IPS-NIHi11 (cell line): ENCODE measurements at regions not wholly inside any gene's neighbourhood (a gene's known extent, or its start where the extent isn't known, plus 50 kb on each side); places are given as distances from the start of the nearest gene placed in this dataset.

ENCODE experiments used
- DNase-seq: peaks from one replicate; pipeline ENCODE4 v3.0.0; 2012; ENCODE audit warnings: mixed read lengths, low spot score

DNA sequence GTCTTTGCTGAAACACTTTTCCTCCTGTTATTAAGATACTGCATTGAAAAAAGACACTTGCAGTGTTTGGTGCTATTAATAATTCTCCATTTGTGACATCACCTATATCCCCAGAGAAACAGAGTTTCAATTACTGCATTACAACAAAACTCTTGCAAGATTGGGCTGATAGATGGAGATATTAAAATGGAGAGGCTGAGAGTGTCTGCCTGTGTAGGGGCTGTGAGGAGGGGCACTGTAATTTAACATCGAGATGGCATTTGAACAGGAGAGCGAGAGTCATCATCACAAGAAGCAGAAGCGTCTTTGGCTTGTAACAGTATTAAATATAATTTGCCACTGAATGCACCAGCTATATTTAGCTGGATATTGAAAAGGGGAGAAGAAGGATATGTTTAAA lies 316.5 kb downstream of the CDH26 start:
- DNase-seq = no peak

DNA sequence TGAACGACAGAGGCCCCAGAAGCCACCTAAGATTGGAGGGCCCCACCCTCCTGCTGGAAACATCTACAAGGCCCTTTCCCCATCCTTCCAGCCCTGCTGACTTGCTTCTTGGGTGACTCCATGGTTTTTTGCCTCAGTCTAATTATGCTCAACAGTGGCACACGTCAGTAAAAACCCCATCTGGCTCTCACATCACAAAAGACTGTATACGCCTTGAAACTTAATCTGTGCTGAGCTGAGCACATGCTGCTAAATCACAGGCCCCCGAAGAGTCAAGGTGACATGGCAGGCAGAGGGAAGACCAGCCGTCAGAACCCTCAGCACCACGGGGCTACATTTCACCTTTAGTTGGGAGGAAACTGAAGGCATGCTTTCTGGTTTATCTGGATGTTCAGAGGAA lies 323.1 kb downstream of the CDH26 start:
- DNase-seq = no peak

DNA sequence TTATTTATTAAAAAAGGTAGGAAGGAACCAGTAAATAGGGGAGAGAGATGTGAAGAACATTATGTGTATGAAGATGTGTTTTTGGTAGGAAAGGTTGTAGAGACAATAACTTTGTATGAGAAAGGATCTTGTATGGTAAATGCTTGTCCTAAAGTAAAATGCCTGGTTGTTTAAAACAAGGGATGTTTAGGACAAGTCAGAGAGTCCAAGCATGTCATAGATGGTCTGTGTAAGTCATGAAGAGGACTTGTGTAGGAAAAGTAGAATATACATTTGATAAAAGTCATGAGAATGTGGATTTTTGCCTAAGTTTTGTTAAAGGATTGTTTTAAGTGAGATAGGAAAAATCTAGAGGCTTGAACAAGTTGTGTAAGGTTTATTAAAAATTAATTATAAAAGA lies 325.1 kb downstream of the CDH26 start:
- no peak for DNase-seq

DNA sequence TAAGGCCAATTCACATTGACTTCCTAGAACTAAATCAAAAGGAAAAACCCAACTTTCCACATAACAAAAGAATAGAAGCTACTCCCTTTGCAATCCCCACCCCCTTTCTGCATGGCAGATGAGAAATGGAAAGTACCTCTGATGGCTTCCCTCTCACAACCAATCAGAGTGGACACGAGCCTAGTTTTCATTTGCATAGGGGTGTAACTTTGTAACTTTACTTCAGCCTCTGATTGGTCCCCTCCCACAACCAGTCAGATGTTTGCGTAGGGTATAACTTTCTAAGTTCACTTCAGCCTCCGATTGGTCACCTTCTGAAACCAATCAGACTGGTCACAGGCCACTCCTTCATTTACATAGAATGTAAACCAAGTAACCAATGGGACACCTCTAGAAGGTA lies 328.5 kb downstream of the CDH26 start:
- no peak for DNase-seq

DNA sequence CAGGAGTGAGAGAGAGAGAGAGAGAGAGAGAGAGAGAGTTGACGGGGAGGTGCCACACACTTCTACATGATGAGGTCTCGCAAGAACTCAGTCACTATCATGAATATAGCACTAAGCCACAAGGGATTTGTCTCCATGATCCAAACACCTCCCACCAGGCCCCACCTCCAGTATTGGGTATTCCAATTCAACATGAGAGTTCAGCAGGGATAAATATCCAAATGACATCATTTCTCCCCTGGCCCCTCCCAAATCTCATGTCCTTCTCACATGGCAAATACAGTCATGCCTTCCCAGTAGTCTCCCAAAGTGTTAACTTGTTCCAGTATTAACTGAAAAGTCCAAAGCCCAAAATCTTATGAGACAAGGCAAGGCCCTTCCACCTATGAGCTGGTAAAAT lies 330.7 kb downstream of the CDH26 start:
- DNase-seq = no peak

DNA sequence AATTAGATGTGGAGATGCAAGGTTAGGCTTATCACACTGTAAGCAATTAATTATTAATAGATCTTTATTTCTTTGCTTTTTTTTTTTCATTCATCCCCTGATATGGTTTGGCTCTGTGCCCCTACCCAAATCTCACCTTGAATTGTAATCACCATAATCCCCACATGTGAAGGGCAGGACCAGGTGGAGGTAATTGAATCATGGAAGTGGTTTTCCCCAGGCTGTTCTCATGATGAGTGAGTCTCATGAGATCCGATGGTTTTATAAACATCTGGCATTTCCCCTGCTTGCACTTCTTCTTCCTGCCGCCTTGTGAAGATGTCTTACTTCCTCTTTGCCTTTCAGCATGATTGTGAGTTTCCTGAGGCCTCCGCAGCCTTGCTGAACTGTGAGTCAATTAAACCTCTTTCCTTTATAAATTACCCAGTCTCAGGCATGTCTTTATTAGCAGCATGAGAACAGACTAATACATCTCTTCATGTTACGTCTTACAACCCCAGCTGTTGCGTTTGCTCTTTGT lies 333.8 kb downstream of the CDH26 start:
- no peak for DNase-seq

DNA sequence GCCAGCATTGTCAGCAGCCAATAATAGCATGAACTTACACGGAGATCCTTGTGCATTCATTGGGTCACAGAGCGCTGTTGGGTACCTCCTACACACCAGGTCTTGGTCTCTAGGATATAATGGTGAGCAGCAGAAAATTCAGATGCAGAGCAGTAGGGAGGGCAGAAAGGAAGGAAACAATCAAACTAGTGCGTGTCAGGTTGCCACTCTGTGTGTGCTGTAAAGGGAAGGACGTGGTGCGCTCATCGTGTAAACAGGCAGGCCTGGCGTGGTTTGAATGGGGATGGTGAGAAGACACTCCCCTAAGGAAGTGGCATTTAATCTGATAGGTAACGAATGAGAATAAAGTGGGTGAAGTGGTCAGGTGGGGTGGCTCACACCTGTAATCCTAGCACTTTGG lies 336.4 kb downstream of the CDH26 start:
- DNase-seq = no peak

DNA sequence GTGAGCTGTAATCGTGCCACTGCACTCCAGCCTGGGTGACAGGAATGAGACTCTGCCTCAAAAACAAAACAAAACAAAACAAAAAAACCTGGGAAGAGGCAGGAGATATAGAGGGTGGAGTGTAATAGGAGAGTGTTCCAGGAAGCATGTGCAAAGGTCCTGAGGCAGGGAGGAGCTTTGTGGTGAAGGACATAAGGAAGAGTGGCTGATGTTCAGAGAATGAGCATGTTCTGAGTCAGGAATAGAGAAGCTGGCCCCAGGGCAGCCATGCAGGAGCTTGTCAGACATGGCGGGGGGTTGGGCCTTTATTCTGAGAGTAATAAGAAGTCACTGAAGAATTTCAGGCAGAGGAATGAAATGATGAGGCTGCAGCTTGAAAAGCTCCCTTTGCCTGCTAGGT lies 337.0 kb downstream of the CDH26 start:
- no peak for DNase-seq

DNA sequence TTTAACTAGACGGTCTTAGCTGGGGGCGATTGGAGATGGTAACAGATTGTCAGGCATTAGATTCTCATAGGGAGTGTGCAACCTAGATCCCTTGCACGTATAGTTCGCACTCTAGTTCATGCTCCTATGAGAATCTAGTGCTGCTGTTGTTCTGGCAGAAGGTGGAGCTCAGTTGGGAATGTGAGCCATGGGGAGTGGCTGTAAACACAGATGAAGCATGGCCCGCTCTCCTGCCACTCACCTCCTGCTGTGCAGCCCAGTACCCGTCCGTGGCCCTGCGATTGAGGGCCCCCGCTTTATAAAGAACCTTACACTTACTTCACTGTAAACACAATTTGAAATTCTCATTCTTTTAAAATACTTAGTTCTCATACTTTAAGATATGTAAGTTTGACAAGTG lies 339.4 kb downstream of the CDH26 start:
- no peak for DNase-seq

DNA sequence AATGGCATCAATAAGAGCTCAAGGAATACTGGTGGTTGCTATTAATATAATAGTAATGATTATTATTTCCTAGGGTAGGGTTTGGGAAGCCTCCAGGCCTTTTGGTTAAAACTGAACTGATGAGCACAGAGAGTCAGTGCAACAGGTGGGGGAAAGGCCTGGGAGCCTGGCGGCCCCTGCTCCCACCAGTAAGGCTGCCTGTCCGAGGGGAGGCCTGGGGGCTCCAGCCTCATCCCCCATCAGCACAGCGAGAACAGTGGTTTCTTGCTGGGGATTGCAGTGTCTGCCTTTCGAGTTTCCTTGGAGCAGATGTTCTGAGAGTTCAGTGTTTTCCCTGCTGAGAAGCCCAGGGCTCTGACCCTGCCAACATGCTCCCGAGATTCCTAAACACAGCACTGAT lies 340.4 kb downstream of the CDH26 start:
- DNase-seq = no peak

DNA sequence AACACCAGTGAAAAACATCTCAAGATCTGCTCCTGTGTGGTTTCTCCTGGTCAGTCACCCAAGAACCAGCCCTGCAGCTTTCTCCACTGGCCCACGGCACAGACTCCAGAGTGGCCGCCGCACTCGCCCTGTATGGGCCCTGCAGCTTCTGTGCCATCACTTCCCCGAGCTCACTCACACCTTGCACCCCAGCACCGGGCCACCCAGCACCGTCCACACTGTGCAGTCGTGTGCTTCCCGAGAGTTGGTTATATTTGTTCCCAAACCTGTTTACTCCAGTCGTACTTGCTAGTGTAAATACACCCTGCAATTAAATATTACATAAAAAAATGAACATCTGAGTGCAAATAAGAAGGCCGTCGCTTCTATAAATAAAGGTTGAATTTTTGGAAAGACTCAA lies 341.7 kb downstream of the CDH26 start:
- no peak for DNase-seq

DNA sequence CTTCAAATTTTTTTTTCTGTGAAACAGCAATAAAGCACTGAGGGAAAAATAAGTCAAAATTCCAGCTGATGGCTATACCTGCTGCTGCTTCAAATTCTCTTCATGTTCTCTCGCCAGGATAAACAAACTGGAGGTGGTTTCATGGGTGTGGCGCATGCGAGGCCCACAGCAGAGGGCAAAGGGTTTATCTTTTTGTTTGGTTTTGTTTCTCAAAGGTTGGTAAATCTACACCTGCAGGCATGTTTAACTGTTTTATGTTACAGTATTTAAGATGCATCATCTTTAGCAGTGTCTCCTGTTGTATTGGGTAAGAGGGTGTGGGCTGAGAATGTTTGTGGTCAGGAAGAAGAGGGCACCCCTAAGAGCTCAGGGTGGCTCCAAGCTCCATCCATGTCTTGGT lies 342.2 kb downstream of the CDH26 start:
- DNase-seq = no peak

DNA sequence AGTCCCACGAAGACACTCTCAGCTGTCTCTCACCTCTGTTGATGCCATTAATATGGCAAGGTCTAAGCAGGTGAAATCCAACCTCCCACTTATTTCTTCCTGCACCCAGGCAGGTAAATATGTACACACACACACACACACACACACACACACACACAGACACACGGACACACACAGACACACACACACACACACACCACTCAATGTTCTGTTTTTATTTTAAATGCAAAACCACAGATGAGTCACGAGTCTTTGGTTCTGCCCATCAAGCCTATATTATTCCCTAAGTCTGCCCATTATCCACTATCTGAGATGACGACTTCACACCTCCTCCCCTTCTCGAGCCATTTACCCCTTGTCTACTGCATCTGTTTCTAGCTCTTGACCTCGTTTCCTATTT lies 344.7 kb downstream of the CDH26 start:
- no peak for DNase-seq

DNA sequence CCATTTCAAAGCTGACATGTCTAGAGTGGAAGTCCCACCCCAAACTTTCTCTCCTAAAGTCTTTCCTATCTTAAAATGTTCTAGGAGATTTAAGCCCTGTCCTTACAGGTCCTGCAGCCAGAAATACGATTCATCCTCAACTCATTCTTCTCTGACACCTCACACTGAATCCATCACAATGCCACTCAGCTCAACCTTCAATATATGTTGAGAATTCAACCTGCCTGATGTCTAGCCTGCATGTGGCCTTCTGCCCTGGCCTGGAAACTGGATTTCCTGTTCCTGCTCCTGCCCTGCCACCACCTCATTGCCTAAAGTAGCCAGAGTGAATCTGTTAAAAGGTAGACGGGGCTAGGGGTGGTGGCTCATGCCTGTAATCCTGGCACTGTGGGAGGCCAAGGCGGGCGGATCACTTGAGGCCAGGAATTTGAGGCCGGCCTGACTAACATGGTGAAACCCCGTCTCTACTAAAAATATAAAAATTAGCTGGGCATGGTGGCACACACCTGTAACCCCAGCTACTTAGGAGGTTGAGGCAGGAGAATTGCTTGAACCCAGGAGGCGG lies 345.9 kb downstream of the CDH26 start:
- no peak for DNase-seq

DNA sequence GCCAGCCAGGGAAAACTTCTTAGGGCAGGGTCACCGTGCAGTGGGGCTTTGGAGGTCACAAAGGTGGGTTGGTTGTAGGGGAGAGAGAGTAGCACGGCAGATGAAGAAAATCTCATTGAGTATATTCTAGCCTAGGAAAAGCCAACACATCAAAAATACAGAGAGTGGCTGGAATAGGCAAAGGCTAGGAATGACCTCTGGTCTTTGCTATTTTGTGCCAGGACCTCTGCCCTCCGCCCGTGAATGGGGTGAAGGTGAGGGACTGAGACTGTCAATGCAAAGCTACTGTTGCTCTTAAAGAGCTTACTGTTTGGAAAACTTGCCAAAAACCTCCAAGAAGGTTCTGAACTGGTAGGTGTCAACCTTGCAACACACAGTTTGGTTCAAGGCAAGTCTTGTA lies 346.7 kb downstream of the CDH26 start:
- no peak for DNase-seq

DNA sequence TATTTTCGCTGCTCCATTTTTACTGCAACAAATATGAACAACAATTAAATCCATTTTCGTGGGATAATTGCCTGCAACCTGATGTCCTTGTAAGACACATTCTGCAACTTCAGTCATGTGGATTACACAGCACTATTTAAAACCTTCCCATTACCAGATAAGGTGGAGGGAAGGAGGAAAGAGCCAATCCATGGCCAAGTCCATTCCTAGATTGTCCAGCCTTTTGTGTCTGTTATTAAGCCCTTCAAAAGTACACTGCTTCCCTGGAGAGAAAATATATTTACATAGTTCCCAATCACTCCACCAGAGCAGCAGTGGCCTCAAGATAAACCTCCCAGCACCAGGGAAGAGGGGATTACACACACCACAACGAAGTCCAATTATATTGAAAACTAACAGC lies 347.9 kb downstream of the CDH26 start:
- no peak for DNase-seq

DNA sequence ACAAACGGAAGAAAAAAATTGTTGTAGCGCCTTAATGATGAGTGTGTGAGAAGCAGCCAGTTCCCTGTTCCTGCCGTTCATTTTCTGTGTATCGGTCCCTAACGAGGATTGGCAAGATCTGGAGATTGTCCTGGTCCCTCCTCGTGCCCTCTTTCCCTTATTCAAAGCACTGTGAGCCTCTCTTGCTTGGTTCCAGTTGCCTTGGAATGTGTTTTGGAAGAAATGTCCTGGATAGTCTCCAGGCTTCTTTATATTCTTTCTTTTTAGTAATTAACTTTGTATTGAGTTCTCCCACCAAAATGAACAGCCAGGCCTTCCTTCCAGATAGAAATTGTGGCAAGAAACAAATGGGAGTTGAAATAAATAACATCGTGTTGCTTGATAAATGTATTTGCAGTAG lies 348.3 kb downstream of the CDH26 start:
- no peak for DNase-seq

DNA sequence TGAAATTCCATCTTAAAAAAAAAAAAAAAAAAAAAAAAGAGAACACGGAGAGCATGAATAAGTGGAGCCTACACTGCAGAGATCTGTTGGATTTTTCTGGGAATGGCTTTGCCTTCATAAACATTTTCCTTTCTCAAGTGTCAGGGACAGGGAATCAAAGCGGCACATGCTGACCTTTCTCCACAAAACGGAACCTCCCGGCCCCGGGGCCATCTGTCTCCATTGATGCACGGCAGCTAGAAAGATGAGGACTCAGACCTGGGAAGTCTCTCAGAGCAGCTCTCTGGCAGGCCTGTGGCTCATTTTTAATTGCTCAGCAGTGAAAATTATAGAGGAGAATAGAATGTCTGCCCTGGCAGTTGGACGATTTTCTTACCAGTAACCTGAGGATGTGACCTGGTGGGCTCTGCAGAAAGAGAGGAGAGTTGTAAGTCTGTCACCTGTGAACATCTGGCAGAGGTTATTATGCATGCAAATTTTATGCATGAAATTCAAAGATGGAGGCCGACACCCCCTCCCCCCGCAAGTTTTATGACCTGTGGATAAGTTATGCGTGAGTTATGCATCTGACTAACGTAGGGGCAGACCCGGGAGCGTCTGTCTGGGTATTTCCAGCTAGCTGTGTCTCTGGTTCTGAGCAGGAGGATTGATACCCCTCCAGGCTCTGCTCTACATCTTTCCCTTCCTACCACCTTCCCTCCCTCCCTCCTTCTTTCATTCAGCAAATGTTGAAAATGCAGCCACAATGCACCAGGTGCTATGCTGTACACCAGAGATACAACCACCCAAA lies 352.5 kb downstream of the CDH26 start:
- DNase-seq = no peak

DNA sequence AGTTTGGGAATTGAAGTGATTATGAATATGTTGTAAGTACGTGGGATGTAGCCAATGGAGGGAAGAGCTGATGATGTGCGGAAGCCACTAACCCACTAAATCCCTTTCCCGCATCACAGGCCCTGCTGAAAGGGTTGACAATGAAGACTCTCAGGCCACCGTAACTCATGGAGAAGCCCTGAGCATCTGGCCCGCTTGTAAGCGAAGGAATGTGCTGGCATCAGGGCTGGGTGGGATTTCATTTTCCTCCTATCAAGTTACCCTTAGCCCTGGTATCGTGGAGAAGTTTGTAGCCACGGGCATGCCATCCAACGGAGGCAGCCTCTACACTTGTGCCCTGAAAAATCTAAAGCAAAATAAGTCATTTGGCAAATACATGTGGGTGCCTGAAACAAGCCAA lies 355.0 kb downstream of the CDH26 start:
- DNase-seq = no peak

DNA sequence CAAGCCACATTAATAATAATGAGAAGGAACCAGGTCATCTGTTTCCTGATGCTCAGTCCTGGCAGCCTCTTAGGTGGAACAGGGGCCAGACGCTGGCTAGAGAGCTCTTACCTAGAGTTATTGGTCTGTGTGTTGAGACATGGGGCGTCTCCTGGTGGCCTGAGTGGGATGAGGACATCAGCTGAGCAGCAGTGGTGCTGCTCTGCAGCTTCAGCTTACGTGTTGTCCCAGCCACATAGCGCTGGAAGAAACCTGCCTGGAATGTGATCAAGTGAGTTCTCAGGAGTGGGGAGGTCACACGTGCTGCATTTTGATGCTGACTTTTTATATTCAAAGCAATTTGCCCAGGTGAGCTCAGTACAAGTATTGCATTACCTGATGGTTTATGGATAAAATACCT lies 355.4 kb downstream of the CDH26 start:
- DNase-seq = no peak

DNA sequence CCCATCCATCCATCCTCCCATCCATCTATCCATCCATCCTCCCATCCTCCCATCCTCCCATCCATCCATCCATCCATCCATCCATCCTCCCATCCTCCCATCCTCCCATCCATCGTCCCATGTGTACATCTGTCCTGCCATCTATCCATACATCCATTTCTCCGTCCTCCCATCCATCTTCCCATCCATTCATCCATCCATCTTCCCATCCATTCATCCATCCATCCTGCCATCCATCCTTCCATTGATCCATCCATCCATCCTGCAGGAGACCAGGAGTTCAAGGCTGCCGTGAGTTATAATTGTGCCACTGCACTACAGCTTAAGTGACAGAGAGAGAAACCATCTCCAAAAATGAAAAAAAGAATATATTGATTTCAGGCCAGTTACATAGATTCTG lies 356.5 kb downstream of the CDH26 start:
- no peak for DNase-seq

DNA sequence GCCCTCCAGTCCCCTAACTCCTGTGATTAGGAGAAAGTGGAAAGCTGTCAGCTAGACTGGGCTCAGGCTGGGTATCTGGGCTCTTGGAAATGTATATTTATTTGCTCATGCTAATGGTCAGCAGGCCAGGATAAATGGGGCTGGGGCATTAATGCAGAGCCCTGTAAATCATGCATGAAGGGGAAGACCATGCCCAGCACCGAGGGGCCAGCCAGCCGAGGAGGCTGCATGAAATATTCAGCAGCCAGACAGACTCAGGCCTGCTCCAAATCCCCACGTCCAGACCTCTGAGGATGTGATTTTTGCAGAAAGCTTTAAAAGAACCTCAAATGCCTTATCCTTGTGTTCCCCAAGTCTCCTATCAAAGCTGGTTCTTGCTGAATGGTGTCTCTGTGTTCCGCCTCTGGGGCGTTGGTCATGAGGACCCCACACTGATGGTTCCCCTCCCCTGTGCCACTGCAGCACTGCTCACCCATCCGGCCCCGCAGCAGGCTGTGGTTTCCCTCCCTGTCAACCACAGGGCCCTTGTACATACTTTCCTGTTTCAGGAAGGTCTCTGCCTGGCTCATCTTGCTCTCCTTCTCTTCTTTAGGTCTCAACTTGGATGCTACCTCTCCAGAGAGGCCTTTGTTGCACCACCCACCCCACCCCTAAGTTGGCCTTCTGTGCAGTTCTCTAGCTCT lies 358.4 kb downstream of the CDH26 start:
- no peak for DNase-seq

DNA sequence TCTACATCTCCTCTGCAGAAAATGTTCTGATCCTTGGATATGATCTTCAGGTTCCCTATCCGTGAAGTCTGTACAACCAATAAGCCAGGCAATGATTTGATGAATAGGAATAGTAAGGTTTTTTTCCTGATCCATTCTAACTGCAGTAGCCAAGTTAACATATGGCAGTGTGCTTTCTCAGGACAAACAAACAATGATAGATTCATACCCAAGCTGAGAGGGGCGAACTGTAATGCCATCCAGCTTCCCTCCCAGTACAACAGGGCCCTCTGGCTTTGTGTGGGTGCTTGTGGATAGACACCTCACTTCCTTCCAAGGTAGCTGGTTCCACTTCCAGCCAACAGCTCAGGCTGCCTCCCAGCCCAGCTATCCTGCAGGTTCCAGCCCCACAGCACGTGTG lies 359.2 kb downstream of the CDH26 start:
- DNase-seq = no peak
